PC-9 (cell line): ENCODE measurements at regions not wholly inside any gene's neighbourhood (a gene's known extent, or its start where the extent isn't known, plus 50 kb on each side); places are given as distances from the start of the nearest gene placed in this dataset.

Experiments used
- EZH2 ChIP-seq: fragments of 200-600 bp; sonication (generic); IDR thresholded peaks from 2 replicates; pipeline ENCODE4 v1.8.0; 2017; ENCODE audit warnings: antibody characterized with exemption, low read depth
- TF ChIP-seq, protein P1 (sequence below): fragments of 200-600 bp; sonication (generic); conservative IDR thresholded peaks from 2 replicates; pipeline ENCODE4 v1.6.1; 2017; ENCODE audit warnings: mixed run types, antibody characterized with exemption, mild to moderate bottlenecking, moderate library complexity

DNA sequence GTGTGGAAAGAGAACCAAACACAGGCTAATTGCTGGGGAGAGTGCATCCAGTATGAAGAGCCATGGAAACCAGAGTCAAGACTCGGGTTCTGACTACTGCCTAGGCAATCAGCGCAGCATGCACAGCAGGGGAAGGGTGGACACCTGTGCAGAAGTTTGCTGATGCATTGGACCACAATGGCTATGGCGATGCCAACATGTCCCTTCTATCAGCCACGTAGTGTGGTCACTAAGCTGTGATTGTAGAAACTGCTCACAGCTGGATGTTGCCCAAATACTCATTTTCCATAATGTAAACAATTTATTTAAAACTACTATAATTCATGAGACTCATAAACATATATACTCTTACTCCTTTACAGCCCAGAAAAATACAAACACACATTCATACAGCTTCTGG lies 1718.2 kb downstream of the EFNB2 start:
- TF ChIP-seq, protein P1, sequence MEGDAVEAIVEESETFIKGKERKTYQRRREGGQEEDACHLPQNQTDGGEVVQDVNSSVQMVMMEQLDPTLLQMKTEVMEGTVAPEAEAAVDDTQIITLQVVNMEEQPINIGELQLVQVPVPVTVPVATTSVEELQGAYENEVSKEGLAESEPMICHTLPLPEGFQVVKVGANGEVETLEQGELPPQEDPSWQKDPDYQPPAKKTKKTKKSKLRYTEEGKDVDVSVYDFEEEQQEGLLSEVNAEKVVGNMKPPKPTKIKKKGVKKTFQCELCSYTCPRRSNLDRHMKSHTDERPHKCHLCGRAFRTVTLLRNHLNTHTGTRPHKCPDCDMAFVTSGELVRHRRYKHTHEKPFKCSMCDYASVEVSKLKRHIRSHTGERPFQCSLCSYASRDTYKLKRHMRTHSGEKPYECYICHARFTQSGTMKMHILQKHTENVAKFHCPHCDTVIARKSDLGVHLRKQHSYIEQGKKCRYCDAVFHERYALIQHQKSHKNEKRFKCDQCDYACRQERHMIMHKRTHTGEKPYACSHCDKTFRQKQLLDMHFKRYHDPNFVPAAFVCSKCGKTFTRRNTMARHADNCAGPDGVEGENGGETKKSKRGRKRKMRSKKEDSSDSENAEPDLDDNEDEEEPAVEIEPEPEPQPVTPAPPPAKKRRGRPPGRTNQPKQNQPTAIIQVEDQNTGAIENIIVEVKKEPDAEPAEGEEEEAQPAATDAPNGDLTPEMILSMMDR: no peak
- TF ChIP-seq EZH2: no peak
